SK-N-SH (cell line): ENCODE measurements at regions not wholly inside any gene's neighbourhood (a gene's known extent, or its start where the extent isn't known, plus 50 kb on each side); places are given as distances from the start of the nearest gene placed in this dataset.

ENCODE experiments used
- CTCF ChIA-PET: fragments of 300-600, 350-600 bp; formaldehyde crosslinking; extraction: SDS; loops from one replicate; lab custom pipeline; 2021; lab: Yijun Ruan, JAX
- POLR2A ChIA-PET: fragments of 350-600 bp; sonication (Branson Sonifier 250); formaldehyde crosslinking; extraction: SDS; loops from one replicate; lab custom pipeline; 2020; ENCODE audit warnings: antibody characterized with exemption, inconsistent platforms; lab: Yijun Ruan, JAX
- DNase-seq: peaks from one replicate; pipeline ENCODE4 v3.0.0; 2012
- H2AFZ ChIP-seq: fragments of 200-600 bp; sonication (generic); 2 replicates; pipeline ENCODE4 v1.8.1; 2016; ENCODE audit warnings: antibody characterized with exemption, mild to moderate bottlenecking, low read depth
- H3F3A ChIP-seq: fragments of 200-600 bp; sonication (generic); replicated peaks from 2 replicates; pipeline ENCODE3; 2016; ENCODE audit warnings: antibody characterized with exemption, mild to moderate bottlenecking; ENCODE audit not compliant: insufficient read depth
- H3K27ac ChIP-seq, 2 experiments: fragments of 200-500 bp in 1 of 2; fragments of 200-600 bp in 1 of 2; sonication (Bioruptor generic) in 1 of 2; sonication (generic), shearing (Covaris generic) in 1 of 2; 2 replicates each; pipeline versions ENCODE4 v1.5.1 to v1.6.1; 2014 to 2016; ENCODE audit warnings: low read depth in 2 of 2, inconsistent platforms in 1 of 2, low read length in 1 of 2, mild to moderate bottlenecking in 1 of 2, mixed read lengths in 1 of 2
- H3K27me3 ChIP-seq: fragments of 200-600 bp; sonication (generic), shearing (Covaris generic); 2 replicates; pipeline ENCODE4 v1.6.1; 2016; ENCODE audit warnings: mixed run types; ENCODE audit not compliant: insufficient read depth
- H3K36me3 ChIP-seq, 2 experiments: fragments of 200-500 bp in 1 of 2; fragments of 200-600 bp in 1 of 2; sonication (Bioruptor generic) in 1 of 2; sonication (generic) in 1 of 2; replicated peaks in 1 of 2; 2 replicates each; pipeline versions ENCODE3 to v1.5.1; 2014 to 2016; ENCODE audit warnings: low read length in 1 of 2, mild to moderate bottlenecking in 1 of 2; ENCODE audit not compliant: insufficient read depth in 2 of 2, control insufficient read depth in 1 of 2
- H3K4me1 ChIP-seq, 2 experiments: fragments of 200-500 bp in 1 of 2; fragments of 200-600 bp in 1 of 2; sonication (Bioruptor generic) in 1 of 2; sonication (generic), shearing (Covaris generic) in 1 of 2; 2 replicates each; pipeline versions ENCODE4 v1.5.1 to v1.6.1; 2014 to 2016; ENCODE audit warnings: low read depth in 1 of 2, low read length in 1 of 2, mixed run types in 1 of 2; ENCODE audit not compliant: insufficient read depth in 2 of 2, control insufficient read depth in 1 of 2
- H3K4me2 ChIP-seq: fragments of 200-600 bp; sonication (generic), shearing (Covaris generic); 2 replicates; pipeline ENCODE4 v1.6.1; 2017; ENCODE audit warnings: mixed run types
- H3K4me3 ChIP-seq, 2 experiments: fragments of 200-500 bp in 1 of 2; fragments of 200-600 bp in 1 of 2; sonication (Bioruptor generic) in 1 of 2; sonication (generic), shearing (Covaris generic) in 1 of 2; 2 replicates each; pipeline versions ENCODE4 v1.5.1 to v1.8.1; 2014 to 2016; ENCODE audit warnings: low read depth in 2 of 2, inconsistent platforms in 1 of 2, low read length in 1 of 2, mild to moderate bottlenecking in 1 of 2, mixed read lengths in 1 of 2, moderate library complexity in 1 of 2
- H3K79me2 ChIP-seq: fragments of 200-600 bp; sonication (generic); 2 replicates; pipeline ENCODE4 v1.8.1; 2017; ENCODE audit warnings: mild to moderate bottlenecking; ENCODE audit not compliant: insufficient read depth
- H3K9ac ChIP-seq: fragments of 200-600 bp; sonication (generic); 2 replicates; pipeline ENCODE4 v1.6.1; 2017; ENCODE audit warnings: mixed run types
- H3K9me2 ChIP-seq: fragments of 200-600 bp; sonication (generic); 2 replicates; pipeline ENCODE4 v1.6.1; 2017; ENCODE audit warnings: mixed run types
- H3K9me3 ChIP-seq: fragments of 200-600 bp; sonication (generic); 2 replicates; pipeline ENCODE4 v1.6.1; 2017; ENCODE audit warnings: mixed run types, mild to moderate bottlenecking, moderate library complexity
- H4K20me1 ChIP-seq: fragments of 200-600 bp; sonication (generic); 2 replicates; pipeline ENCODE4 v1.6.1; 2017; ENCODE audit warnings: mild to moderate bottlenecking, mixed run types; ENCODE audit not compliant: insufficient read depth
- ELF1 ChIP-seq: IDR thresholded peaks from 2 replicates; pipeline ENCODE4 v1.4.0; 2012
- EZH2phosphoT487 ChIP-seq: fragments of 200-600 bp; sonication (generic); IDR thresholded peaks from 2 replicates; pipeline ENCODE4 v1.6.1; 2017; ENCODE audit warnings: low read depth, mixed run types, mild to moderate bottlenecking, antibody characterized with exemption, moderate library complexity, borderline replicate concordance
- FOSL2 ChIP-seq: IDR thresholded peaks from 2 replicates; pipeline ENCODE4 v1.4.0; 2012; ENCODE audit warnings: low read depth, mild to moderate bottlenecking, moderate library complexity, borderline replicate concordance
- FOXM1 ChIP-seq: IDR thresholded peaks from 2 replicates; pipeline ENCODE4 v1.4.0; 2012; ENCODE audit warnings: low read depth, mild to moderate bottlenecking
- GABPA ChIP-seq: IDR thresholded peaks from 2 replicates; pipeline ENCODE4 v1.4.0; 2012; ENCODE audit warnings: low read depth, mild to moderate bottlenecking
- JUND ChIP-seq: IDR thresholded peaks from 2 replicates; pipeline ENCODE4 v1.4.0; 2012
- MEF2A ChIP-seq: IDR thresholded peaks from 2 replicates; pipeline ENCODE4 v1.4.0; 2012; ENCODE audit warnings: low read depth, borderline replicate concordance
- POLR2AphosphoS5 ChIP-seq: IDR thresholded peaks from 2 replicates; pipeline ENCODE4 v1.6.1; 2012; ENCODE audit warnings: low read depth, low read length
- RFX5 ChIP-seq: IDR thresholded peaks from 2 replicates; pipeline ENCODE4 v1.6.1; 2012; ENCODE audit warnings: mild to moderate bottlenecking, improper control_type of control experiment, low read length
- RXRA ChIP-seq: IDR thresholded peaks from 2 replicates; pipeline ENCODE4 v1.4.0; 2012; ENCODE audit warnings: low read depth, mild to moderate bottlenecking, borderline replicate concordance
- SIN3A ChIP-seq: IDR thresholded peaks from 2 replicates; pipeline ENCODE4 v1.6.1; 2012; ENCODE audit warnings: low read depth, mild to moderate bottlenecking, low read length, moderate library complexity, borderline replicate concordance
- SMC3 ChIP-seq: IDR thresholded peaks from 2 replicates; pipeline ENCODE4 v1.6.1; 2012; ENCODE audit warnings: low read depth, low read length, improper control_type of control experiment
- TAF1 ChIP-seq: IDR thresholded peaks from 2 replicates; pipeline ENCODE4 v1.6.1; 2012; ENCODE audit warnings: low read depth, mild to moderate bottlenecking, low read length, moderate library complexity, borderline replicate concordance
- YY1 ChIP-seq: IDR thresholded peaks from 2 replicates; pipeline ENCODE4 v1.4.0; 2012; ENCODE audit warnings: low read depth, mild to moderate bottlenecking
- WGBS: methylation state at CpG from one replicate; pipeline ENCODE4 v1.1.6; 2017; ENCODE audit warnings: low lambda C conversion rate; 5-methylcytosine and 5-hydroxymethylcytosine counted together
- TF ChIP-seq, protein P1 (sequence below): fragments of 200-600 bp; sonication (generic); IDR thresholded peaks from 2 replicates; pipeline ENCODE4 v1.6.1; 2017; ENCODE audit warnings: antibody characterized with exemption, mild to moderate bottlenecking, moderate library complexity
- TF ChIP-seq, protein P2 (sequence below): IDR thresholded peaks from 2 replicates; pipeline ENCODE4 v1.4.0; 2012; ENCODE audit warnings: low read depth, borderline replicate concordance
- TF ChIP-seq, protein P3 (sequence below): fragments of 150-350 bp; IDR thresholded peaks from 2 replicates; pipeline ENCODE4 v1.6.1; 2016; ENCODE audit warnings: mild to moderate bottlenecking, low read depth, low read length
- TF ChIP-seq, protein P4 (sequence below): IDR thresholded peaks from 2 replicates; pipeline ENCODE4; 2012
- TF ChIP-seq, protein P5 (sequence below): IDR thresholded peaks from 2 replicates; pipeline ENCODE4 v1.6.1; 2012; ENCODE audit warnings: mild to moderate bottlenecking, low read depth, low read length, moderate library complexity
- TF ChIP-seq, protein P6 (sequence below): IDR thresholded peaks from 2 replicates; pipeline ENCODE4 v1.4.0; 2012; ENCODE audit warnings: low read depth, borderline replicate concordance

DNA sequence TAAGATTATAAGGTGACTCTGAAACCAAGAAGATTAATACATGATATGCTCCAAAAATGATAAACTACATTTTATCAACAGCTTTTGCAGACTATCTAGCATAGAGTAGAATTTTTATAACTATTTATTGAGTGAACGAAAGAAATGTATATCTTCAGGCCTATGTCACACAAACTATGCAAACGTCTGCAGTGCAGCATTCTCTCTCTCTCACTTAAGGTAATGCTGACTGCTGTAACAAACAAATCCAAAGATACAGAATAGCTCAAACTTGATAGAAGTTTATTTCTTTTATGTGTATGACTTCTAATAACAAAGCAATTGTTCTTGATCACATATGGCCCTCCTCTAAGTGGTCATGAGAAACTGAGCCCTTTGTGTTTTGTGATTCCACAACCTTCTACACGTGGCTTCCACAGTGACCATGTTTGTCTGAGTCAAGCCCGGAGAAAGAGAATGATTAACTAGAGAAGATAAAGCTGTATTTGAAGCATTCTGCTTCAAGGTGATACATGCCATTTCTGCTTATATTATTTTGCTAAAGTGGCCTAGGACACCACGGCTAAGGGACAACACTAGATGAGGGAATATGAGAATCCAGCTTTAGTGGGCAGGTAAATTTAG lies 1352.7 kb upstream of the TMEM132C start:
- POLR2A ChIA-PET, result no interaction called here
- H3K79me2 ChIP-seq, result no peaks in the 10 kb centered on the region

More for the DNA sequence above, 1352.7 kb upstream of the TMEM132C start:
- Histone ChIP-seq H3K9ac (no peak overlapping the region), H3K4me3 (no peak overlapping the region), H3K9me3 (no peaks in the 10 kb centered on the region), H3F3A (no peaks in the 10 kb centered on the region), H3K4me1 (no peaks in the 10 kb centered on the region), H3K27ac (no peak overlapping the region), H3K36me3 (no peaks in the 10 kb centered on the region), H2AFZ (no peak overlapping the region), H3K4me2 (no peak overlapping the region), H3K27me3 (no peaks in the 10 kb centered on the region), H3K9me2 (no peaks in the 10 kb centered on the region), H4K20me1 (no peaks in the 10 kb centered on the region)
- DNase-seq, result no peak
- CTCF ChIA-PET, result no interaction called here
- no peak for TF ChIP-seq RFX5
- TF ChIP-seq, protein P1, sequence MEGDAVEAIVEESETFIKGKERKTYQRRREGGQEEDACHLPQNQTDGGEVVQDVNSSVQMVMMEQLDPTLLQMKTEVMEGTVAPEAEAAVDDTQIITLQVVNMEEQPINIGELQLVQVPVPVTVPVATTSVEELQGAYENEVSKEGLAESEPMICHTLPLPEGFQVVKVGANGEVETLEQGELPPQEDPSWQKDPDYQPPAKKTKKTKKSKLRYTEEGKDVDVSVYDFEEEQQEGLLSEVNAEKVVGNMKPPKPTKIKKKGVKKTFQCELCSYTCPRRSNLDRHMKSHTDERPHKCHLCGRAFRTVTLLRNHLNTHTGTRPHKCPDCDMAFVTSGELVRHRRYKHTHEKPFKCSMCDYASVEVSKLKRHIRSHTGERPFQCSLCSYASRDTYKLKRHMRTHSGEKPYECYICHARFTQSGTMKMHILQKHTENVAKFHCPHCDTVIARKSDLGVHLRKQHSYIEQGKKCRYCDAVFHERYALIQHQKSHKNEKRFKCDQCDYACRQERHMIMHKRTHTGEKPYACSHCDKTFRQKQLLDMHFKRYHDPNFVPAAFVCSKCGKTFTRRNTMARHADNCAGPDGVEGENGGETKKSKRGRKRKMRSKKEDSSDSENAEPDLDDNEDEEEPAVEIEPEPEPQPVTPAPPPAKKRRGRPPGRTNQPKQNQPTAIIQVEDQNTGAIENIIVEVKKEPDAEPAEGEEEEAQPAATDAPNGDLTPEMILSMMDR, result no peak
- TF ChIP-seq SMC3, result no peak
- no peak for TF ChIP-seq JUND
- no peak for TF ChIP-seq EZH2phosphoT487
- TF ChIP-seq SIN3A, result no peak
- TF ChIP-seq TAF1, result no peak
- TF ChIP-seq FOSL2, result no peak
- TF ChIP-seq MEF2A, result no peak
- TF ChIP-seq, protein P2, sequence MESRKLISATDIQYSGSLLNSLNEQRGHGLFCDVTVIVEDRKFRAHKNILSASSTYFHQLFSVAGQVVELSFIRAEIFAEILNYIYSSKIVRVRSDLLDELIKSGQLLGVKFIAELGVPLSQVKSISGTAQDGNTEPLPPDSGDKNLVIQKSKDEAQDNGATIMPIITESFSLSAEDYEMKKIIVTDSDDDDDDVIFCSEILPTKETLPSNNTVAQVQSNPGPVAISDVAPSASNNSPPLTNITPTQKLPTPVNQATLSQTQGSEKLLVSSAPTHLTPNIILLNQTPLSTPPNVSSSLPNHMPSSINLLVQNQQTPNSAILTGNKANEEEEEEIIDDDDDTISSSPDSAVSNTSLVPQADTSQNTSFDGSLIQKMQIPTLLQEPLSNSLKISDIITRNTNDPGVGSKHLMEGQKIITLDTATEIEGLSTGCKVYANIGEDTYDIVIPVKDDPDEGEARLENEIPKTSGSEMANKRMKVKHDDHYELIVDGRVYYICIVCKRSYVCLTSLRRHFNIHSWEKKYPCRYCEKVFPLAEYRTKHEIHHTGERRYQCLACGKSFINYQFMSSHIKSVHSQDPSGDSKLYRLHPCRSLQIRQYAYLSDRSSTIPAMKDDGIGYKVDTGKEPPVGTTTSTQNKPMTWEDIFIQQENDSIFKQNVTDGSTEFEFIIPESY, result no peak
- TF ChIP-seq, protein P3, sequence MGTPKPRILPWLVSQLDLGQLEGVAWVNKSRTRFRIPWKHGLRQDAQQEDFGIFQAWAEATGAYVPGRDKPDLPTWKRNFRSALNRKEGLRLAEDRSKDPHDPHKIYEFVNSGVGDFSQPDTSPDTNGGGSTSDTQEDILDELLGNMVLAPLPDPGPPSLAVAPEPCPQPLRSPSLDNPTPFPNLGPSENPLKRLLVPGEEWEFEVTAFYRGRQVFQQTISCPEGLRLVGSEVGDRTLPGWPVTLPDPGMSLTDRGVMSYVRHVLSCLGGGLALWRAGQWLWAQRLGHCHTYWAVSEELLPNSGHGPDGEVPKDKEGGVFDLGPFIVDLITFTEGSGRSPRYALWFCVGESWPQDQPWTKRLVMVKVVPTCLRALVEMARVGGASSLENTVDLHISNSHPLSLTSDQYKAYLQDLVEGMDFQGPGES, result no peak
- TF ChIP-seq, protein P4, sequence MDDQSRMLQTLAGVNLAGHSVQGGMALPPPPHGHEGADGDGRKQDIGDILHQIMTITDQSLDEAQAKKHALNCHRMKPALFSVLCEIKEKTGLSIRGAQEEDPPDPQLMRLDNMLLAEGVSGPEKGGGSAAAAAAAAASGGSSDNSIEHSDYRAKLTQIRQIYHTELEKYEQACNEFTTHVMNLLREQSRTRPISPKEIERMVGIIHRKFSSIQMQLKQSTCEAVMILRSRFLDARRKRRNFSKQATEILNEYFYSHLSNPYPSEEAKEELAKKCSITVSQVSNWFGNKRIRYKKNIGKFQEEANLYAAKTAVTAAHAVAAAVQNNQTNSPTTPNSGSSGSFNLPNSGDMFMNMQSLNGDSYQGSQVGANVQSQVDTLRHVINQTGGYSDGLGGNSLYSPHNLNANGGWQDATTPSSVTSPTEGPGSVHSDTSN, result no peak
- TF ChIP-seq ELF1, result no peak
- TF ChIP-seq FOXM1, result no peak
- no peak for TF ChIP-seq RXRA
- TF ChIP-seq GABPA, result no peak
- TF ChIP-seq POLR2AphosphoS5, result no peak
- TF ChIP-seq, protein P5, sequence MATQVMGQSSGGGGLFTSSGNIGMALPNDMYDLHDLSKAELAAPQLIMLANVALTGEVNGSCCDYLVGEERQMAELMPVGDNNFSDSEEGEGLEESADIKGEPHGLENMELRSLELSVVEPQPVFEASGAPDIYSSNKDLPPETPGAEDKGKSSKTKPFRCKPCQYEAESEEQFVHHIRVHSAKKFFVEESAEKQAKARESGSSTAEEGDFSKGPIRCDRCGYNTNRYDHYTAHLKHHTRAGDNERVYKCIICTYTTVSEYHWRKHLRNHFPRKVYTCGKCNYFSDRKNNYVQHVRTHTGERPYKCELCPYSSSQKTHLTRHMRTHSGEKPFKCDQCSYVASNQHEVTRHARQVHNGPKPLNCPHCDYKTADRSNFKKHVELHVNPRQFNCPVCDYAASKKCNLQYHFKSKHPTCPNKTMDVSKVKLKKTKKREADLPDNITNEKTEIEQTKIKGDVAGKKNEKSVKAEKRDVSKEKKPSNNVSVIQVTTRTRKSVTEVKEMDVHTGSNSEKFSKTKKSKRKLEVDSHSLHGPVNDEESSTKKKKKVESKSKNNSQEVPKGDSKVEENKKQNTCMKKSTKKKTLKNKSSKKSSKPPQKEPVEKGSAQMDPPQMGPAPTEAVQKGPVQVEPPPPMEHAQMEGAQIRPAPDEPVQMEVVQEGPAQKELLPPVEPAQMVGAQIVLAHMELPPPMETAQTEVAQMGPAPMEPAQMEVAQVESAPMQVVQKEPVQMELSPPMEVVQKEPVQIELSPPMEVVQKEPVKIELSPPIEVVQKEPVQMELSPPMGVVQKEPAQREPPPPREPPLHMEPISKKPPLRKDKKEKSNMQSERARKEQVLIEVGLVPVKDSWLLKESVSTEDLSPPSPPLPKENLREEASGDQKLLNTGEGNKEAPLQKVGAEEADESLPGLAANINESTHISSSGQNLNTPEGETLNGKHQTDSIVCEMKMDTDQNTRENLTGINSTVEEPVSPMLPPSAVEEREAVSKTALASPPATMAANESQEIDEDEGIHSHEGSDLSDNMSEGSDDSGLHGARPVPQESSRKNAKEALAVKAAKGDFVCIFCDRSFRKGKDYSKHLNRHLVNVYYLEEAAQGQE, result no peak
- no peak for TF ChIP-seq YY1
- TF ChIP-seq, protein P6, sequence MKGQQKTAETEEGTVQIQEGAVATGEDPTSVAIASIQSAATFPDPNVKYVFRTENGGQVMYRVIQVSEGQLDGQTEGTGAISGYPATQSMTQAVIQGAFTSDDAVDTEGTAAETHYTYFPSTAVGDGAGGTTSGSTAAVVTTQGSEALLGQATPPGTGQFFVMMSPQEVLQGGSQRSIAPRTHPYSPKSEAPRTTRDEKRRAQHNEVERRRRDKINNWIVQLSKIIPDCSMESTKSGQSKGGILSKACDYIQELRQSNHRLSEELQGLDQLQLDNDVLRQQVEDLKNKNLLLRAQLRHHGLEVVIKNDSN, result no peak
- WGBS, result 16% methylated on average over 5 of the region's 5 CpGs
